CD4-positive, alpha-beta T cell treated with Interleukin-1 beta for 1 hour (primary cell): ENCODE measurements at regions not wholly inside any gene's neighbourhood (a gene's known extent, or its start where the extent isn't known, plus 50 kb on each side); places are given as distances from the start of the nearest gene placed in this dataset.
"Not testable (repeated sequence)": the region's sequence is repeated elsewhere in the genome, so short reads cannot be mapped to it uniquely, and the experiment has no call there.

Source experiments
- DNase-seq, 2 donors: peaks; one replicate each; pipeline ENCODE4 v3.0.0-alpha.2; 2020 to 2022

DNA sequence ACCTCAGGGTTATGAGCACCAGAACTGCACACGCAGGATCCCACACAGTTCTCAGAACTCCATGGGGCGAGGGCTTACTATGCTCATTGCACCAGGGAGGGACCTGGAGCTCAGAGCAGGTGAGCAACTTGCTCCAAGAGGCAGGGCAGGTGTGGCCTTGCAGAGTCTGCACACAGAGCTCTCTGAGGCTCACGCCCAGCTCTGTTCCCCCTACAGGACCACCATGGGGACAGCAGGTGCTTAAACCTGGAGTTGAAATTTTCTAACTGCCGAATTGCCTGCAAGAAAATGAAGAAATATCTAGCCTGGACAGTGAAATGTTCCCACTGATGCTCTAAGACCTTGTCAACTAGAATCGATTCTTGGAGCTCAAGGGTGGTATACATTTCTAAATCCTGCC, 49.9 kb upstream of the MSMB start:
- DNase-seq = not testable (repeated sequence)

DNA sequence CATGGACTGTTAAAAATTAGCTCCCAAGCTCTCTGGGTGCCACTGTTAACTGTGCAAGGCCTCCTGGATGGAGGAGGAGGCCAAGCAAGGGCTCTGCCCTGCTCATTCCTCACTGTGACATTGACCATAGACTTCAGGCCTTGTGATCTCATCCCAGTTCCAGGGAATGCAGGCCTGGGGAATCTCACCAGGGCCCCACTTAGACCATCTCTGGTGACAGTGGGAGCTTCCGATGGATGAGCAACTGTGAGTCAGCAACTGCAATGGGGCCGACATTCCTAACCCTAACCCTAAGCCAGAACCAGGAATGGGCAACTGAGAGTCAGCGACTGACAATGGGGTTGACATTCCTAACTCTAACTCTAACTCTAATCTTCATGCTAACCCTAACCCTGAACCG, 50.4 kb upstream of the MSMB start:
- no peak for DNase-seq

- DNase-seq = no peak
These were observed 51.0 kb upstream of the MSMB start for GRCh38 chr10:46096909-46097575.

GRCh38 chr10:46097576-46098317, 51.7 kb upstream of the MSMB start:
- no peak for DNase-seq

DNA sequence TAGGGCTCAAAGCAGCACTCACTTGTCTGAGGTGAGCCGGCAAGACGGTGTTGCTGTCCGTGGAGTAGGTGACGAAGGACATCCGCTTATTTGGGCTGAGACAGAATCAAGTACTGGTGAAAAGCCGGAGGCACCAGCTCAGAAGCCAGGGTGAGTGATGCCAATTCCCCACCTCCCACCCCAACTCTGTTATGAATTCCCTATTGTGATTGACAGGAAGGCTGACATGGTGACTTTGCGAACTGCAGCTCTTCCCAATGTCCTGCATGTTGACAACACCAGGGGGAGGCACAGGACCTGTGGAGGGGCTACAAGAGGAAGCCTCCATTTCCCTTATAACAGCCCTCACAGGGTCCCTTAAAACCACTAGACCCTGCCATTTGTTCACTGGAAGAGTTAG, 52.3 kb upstream of the MSMB start:
- no peak for DNase-seq

- DNase-seq = not testable (repeated sequence)
These were observed 52.9 kb upstream of the MSMB start for GRCh38 chr10:46098925-46099324.

DNA sequence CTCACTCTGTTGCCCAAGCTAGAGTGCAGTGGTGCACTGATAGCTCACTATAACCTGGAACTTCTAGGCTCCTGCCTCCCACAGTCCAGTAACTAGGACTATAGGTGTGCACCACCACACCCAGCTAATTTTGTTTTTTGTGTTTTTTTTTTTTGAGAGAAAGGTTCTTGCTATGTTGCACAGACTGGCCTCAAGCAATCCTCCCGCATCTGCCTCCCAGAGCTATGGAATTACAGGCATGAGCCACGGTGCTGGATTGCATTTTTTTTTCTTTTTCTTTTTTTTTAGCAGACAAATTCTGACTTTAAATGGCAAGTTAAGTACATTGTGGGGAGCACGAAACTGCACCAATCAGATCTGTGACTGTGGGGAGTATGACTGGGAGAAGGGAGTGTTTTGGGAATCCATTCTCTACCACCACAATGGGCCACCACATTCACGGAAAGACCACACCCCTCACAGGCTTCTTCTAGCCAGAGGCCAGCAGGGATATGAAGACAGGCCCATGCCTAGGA, 58.1 kb upstream of the MSMB start:
- no peak for DNase-seq

GRCh38 chr10:46105416-46105815, 59.3 kb upstream of the MSMB start:
- DNase-seq = not testable (repeated sequence)

- peak in 1 of 2 donors; percentile 36 for DNase-seq
These were observed 59.9 kb upstream of the MSMB start for GRCh38 chr10:46105856-46106409.

- DNase-seq = peak; percentile 56 to 59
These were observed 60.6 kb upstream of the MSMB start for GRCh38 chr10:46106410-46107255.

DNA sequence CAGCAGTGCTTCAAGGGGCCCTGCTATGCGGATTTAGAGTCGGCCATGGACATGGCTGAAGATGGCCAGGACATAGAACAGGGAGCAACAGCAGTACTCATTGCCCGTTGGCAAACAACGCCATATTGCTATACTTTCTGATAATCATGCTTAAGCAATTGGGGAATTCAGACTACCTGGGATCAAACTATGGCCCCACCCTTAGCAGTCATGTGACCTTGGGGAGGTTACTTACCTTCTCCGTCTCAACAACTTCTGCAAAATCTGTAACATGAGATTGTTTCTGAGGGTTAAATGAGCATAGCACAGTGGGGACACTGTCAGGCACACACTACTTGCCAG, 62.1 kb upstream of the MSMB start:
- not testable (repeated sequence) for DNase-seq

DNA sequence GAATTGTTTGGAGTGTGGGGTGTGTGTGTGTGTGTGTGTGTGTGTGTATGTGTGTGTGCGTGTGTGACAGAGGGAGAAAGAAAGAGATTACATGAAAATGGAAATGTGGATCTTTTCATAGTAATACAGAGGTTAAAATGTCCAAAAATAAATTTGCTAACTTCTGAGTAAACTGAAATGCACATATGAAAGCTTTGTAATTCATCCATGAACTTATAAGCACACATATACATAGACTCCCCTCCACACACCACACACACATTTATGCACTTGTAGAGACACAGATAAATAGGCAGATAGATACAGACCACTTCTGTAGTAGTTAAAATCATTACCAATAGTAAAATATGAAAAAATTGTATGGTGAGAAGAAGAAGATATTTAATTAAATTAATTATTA, 108.2 kb upstream of the MSMB start:
- not testable (repeated sequence) for DNase-seq

DNA sequence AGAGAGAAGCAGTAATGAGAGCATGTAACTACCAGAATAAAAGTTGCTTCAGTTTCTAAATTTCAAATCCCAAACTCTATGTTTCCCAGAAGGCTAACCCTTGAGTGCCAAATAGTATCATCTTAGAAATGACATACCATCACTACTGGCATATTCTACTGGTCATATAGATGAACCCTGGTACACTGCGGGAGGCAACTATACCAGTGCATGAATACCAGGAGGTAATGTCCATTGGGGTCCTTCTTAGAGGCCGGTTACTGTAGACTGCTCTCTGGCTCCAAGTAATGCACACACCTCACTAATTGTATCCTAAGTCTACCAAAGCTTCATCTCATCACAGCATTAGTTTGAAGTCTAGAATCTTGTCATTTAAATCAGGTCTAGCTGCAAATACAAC, 108.6 kb upstream of the MSMB start:
- DNase-seq = not testable (repeated sequence)

DNA sequence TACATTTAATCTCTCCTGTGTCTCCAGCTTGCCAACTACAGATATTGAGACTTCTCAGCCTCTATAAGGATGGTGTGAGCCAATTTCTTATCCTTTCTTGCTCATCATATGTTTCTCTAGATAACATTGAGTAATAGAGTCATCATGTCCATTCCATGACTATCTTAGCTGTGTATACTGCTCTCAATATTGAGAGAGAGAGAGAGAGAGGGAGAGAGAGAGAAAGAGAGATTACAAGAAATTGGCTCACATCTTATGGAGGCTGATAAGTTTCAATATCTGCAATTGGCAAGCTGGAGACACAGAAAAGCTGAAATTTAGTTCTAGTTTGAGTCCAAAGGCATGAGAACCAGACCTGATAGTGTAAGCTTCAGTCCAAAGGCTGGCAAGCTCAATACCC, 110.8 kb upstream of the MSMB start:
- DNase-seq = not testable (repeated sequence)

DNA sequence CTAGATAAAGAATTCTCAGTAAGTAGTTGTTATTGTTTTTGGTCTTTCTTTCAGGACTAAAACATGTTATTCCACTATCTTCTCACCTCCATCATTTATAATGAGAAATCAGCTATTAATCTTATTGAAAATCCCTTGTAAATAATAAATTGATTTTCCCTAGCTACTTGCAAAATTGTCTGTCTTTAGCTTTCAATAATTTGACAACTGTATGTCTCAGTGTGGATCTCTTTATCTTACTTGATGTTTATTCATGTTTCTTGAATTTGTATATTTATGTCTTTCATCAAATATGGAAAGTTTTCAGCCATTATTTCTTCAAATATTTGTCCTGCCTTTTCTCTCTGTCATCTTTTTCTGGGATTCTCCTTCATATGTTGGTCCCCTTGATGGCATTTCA, 117.1 kb upstream of the ANTXRL start:
- DNase-seq = no peak

GRCh38 chr10:46170789-46171188, 116.0 kb upstream of the ANTXRL start:
- DNase-seq = no peak

GRCh38 chr10:46171661-46172060, 115.1 kb upstream of the ANTXRL start:
- DNase-seq = no peak

- DNase-seq = no peak
These were observed 111.5 kb upstream of the ANTXRL start for GRCh38 chr10:46175296-46175695.

DNA sequence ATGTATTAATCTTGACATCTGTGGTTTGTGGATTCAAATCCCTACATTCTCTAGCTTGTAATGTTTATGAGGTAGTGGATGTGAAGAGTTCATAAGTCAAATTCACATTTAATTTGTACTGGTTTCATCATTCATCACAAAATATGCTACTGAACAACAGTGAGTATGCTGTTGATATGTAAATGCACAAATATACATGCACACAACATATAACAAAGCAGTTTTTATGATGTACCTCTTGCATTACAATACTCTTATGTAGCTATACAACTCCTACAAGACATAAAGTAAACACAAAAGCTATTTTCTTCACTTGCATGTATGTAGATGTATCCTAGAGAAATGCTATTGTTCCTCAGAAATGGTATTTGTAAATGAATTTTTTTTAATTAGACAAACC, 111.0 kb upstream of the ANTXRL start:
- no peak for DNase-seq

GRCh38 chr10:46187431-46187830, 99.4 kb upstream of the ANTXRL start:
- not testable (repeated sequence) for DNase-seq

DNA sequence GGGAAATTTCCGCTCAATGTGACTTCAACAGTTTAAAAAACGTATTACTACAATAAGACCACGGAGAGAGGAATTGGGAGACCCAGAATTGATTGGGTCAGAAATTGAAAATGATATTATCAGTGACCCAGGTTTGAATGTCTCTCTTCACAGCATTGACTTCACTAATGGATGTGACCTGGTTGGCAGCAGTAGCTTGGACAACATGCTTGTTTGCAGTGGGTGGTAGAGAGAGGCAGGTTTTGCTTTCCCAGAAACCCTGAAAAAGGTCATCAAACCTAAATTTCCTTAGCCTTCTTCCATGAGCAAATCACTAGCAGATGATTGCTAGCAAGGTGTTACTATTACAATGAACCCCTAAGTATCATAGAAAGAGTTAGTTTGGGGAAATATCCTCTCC, 89.7 kb upstream of the ANTXRL start:
- no peak for DNase-seq

- DNase-seq = no peak
These were observed 88.3 kb upstream of the ANTXRL start for GRCh38 chr10:46198516-46198915.

DNA sequence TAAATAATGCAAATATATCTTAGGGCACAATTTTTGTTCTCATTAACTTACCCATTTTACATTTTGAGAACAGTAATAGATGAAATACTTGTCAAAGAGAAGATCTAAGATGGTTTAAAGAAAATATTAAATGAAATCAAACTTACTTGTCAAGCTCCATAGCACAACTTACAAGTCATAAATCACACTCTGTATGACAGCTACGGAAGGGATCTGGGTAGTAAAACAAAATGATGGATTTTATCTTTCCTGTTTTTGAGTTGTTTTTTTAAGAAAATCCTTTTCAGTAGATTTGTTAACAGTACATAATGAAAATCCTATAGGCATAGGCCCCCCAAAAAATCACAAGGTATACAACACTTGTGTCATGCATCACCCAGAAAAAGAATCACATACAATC, 84.4 kb upstream of the ANTXRL start:
- DNase-seq = not testable (repeated sequence)
